ENCODE measurements at regions not wholly inside any gene's neighbourhood (a gene's known extent, or its start where the extent isn't known, plus 50 kb on each side); places are given as distances from the start of the nearest gene placed in this dataset.

GRCh38 chr16:54453871-54454270 lies 167.3 kb upstream of the IRX3 start:
- Mint-ChIP-seq H3K27me3 (ENCODE audit: low read depth) (peaks cover 65% of the 10 kb centered on the region), H3K27ac (no peak overlapping the region), H3K4me3 (no peak overlapping the region), H3K4me1 (peaks cover 6% of the 10 kb centered on the region), H3K9me3 (no peaks in the 10 kb centered on the region), H3K36me3 (ENCODE audit: low read depth) (no peaks in the 10 kb centered on the region)
- TF ChIP-seq CTCF (IDR thresholded peaks at IDR 0.05; ENCODE audit: unreplicated experiment in 3 of 3): no peak

GRCh38 chr16:54447576-54448440 lies 161.2 kb upstream of the IRX3 start:
- Mint-ChIP-seq H3K4me3 (no peak overlapping the region), H3K36me3 (ENCODE audit: low read depth) (no peaks in the 10 kb centered on the region), H3K9me3 (peaks cover 9% of the 10 kb centered on the region), H3K27me3 (ENCODE audit: low read depth) (peaks cover 49% of the 10 kb centered on the region), H3K4me1 (peaks cover 15% of the 10 kb centered on the region), H3K27ac (peak overlapping the region in 1 of 3 experiments; percentile 51)
- TF ChIP-seq CTCF (IDR thresholded peaks at IDR 0.05; ENCODE audit: unreplicated experiment in 3 of 3): no peak

- no peak for TF ChIP-seq CTCF (IDR thresholded peaks at IDR 0.05; ENCODE audit: unreplicated experiment in 3 of 3)
- Mint-ChIP-seq H3K4me1 (peaks cover 15% of the 10 kb centered on the region), H3K27me3 (ENCODE audit: low read depth) (peaks cover 38% of the 10 kb centered on the region), H3K4me3 (no peak overlapping the region), H3K9me3 (peaks cover 18% of the 10 kb centered on the region), H3K36me3 (ENCODE audit: low read depth) (no peaks in the 10 kb centered on the region), H3K27ac (peak overlapping the region in 2 of 3 experiments; percentile 10 to 40)
Measured at GRCh38 chr16:54446639-54447038, 160.1 kb upstream of the IRX3 start.

- peaks cover 15% of the 10 kb centered on the region for H3K4me1 Mint-ChIP-seq
- TF ChIP-seq CTCF (IDR thresholded peaks at IDR 0.05; ENCODE audit: unreplicated experiment in 3 of 3): no peak
- H3K27ac Mint-ChIP-seq: no peak overlapping the region
- peaks cover 18% of the 10 kb centered on the region for H3K9me3 Mint-ChIP-seq
- no peaks in the 10 kb centered on the region for H3K36me3 Mint-ChIP-seq (ENCODE audit: low read depth)
- peaks cover 29% of the 10 kb centered on the region for H3K27me3 Mint-ChIP-seq (ENCODE audit: low read depth)
- H3K4me3 Mint-ChIP-seq: no peak overlapping the region
Measured at GRCh38 chr16:54444851-54445458, 158.4 kb upstream of the IRX3 start.

- H3K4me1 Mint-ChIP-seq: peaks cover 15% of the 10 kb centered on the region
- no peak overlapping the region for H3K27ac Mint-ChIP-seq
- peaks cover 18% of the 10 kb centered on the region for H3K9me3 Mint-ChIP-seq
- H3K4me3 Mint-ChIP-seq: no peak overlapping the region
- no peak for TF ChIP-seq CTCF (IDR thresholded peaks at IDR 0.05; ENCODE audit: unreplicated experiment in 3 of 3)
- peaks cover 37% of the 10 kb centered on the region for H3K27me3 Mint-ChIP-seq (ENCODE audit: low read depth)
- H3K36me3 Mint-ChIP-seq (ENCODE audit: low read depth): no peaks in the 10 kb centered on the region
Measured at GRCh38 chr16:54443839-54444238, 157.3 kb upstream of the IRX3 start.
